Muscle of arm (tissue), 1 donor: ENCODE measurements at regions not wholly inside any gene's neighbourhood (a gene's known extent, or its start where the extent isn't known, plus 50 kb on each side); places are given as distances from the start of the nearest gene placed in this dataset.
"Not testable (repeated sequence)": the region's sequence is repeated elsewhere in the genome, so short reads cannot be mapped to it uniquely, and the experiment has no call there.

Experiments used
- DNase-seq: peaks from one replicate; pipeline ENCODE4 v3.0.0-alpha.2; 2013

- DNase-seq: peak; percentile 87
Observed at GRCh38 chr10:113463777-113464176, 89.1 kb upstream of the HABP2 start.

- DNase-seq: no peak
Observed at GRCh38 chr10:113469796-113470195, 83.1 kb upstream of the HABP2 start.

- no peak for DNase-seq
Observed at GRCh38 chr10:113470372-113471240, 82.2 kb upstream of the HABP2 start.

GRCh38 chr10:113471241-113471996 lies 81.4 kb upstream of the HABP2 start:
- no peak for DNase-seq

- no peak for DNase-seq
Observed at GRCh38 chr10:113473011-113473410, 79.8 kb upstream of the HABP2 start.

- DNase-seq: no peak
Observed at GRCh38 chr10:113473851-113474250, 79.0 kb upstream of the HABP2 start.

GRCh38 chr10:113474752-113475151 lies 78.1 kb upstream of the HABP2 start:
- no peak for DNase-seq

- DNase-seq: peak; percentile 87
Observed at GRCh38 chr10:113475381-113475807, 77.5 kb upstream of the HABP2 start.

GRCh38 chr10:113476191-113476590 lies 76.7 kb upstream of the HABP2 start:
- no peak for DNase-seq

- DNase-seq: no peak
Observed at GRCh38 chr10:113476673-113477072, 76.2 kb upstream of the HABP2 start.

GRCh38 chr10:113477451-113477850 lies 75.4 kb upstream of the HABP2 start:
- no peak for DNase-seq

GRCh38 chr10:113479346-113480080 lies 73.3 kb upstream of the HABP2 start:
- DNase-seq: no peak

- no peak for DNase-seq
Observed at GRCh38 chr10:113480081-113480360, 72.8 kb upstream of the HABP2 start.

- no peak for DNase-seq
Observed at GRCh38 chr10:113480851-113481502, 71.9 kb upstream of the HABP2 start.

- DNase-seq: no peak
Observed at GRCh38 chr10:113484487-113484886, 68.4 kb upstream of the HABP2 start.

- no peak for DNase-seq
Observed at GRCh38 chr10:113485736-113486135, 67.1 kb upstream of the HABP2 start.

GRCh38 chr10:113486531-113486930 lies 66.3 kb upstream of the HABP2 start:
- DNase-seq: no peak

GRCh38 chr10:113487154-113487553 lies 65.7 kb upstream of the HABP2 start:
- DNase-seq: no peak

- DNase-seq: no peak
Observed at GRCh38 chr10:113488186-113488585, 64.7 kb upstream of the HABP2 start.

GRCh38 chr10:113489522-113489921 lies 63.3 kb upstream of the HABP2 start:
- not testable (repeated sequence) for DNase-seq

- peak; percentile 87 for DNase-seq
Observed at GRCh38 chr10:113491967-113492565, 60.8 kb upstream of the HABP2 start.

GRCh38 chr10:113493195-113493594 lies 59.7 kb upstream of the HABP2 start:
- no peak for DNase-seq
